GM18870 (cell line): ENCODE measurements at regions not wholly inside any gene's neighbourhood (a gene's known extent, or its start where the extent isn't known, plus 50 kb on each side); places are given as distances from the start of the nearest gene placed in this dataset.

ENCODE experiments used
- ATAC-seq: cut with Tn5 transposase; IDR thresholded peaks from one replicate; pipeline ENCODE4 v1.9.1; 2021; ENCODE audit warnings: moderate library complexity; ENCODE audit not compliant: unreplicated experiment

DNA sequence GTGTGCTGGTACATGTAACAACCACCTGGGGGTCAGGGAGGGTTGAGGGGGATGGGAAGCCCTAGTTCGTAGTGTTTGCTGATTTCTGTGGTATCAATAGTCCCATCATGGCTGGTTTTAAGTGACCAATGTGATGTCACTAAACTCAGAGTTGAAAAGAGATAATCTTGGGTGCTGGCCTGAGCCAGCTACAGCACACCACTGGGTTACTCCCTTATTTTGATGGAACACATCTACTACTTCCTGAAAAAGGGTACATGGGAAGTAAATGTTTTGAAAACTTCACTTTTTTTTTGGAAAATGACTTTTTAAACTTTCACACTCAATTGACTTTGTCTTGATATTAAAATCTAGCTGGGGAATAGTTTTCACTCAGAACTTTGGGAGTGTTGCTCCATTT lies 87.0 kb upstream of the CXCR4 start:
- ATAC-seq, result no peak

DNA sequence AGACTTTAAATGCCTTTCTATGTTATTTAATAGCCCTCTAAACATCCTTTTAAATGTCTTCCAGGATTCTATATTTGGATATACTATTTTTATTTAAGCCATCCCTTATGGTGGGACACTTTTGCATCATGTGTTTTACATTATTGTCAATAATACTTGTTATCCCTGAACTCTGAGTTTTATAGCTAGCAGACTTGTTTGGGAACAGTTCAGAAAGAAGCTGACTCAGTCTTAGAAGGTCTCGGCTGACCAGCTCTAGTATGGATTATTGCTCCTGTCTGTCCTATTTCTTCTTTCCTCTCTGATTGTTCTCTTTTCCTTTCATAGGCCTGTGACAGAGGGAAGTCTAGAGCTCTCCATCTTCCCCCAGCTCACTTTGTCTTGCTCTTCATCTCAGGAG lies 77.3 kb upstream of the CXCR4 start:
- no peak for ATAC-seq

DNA sequence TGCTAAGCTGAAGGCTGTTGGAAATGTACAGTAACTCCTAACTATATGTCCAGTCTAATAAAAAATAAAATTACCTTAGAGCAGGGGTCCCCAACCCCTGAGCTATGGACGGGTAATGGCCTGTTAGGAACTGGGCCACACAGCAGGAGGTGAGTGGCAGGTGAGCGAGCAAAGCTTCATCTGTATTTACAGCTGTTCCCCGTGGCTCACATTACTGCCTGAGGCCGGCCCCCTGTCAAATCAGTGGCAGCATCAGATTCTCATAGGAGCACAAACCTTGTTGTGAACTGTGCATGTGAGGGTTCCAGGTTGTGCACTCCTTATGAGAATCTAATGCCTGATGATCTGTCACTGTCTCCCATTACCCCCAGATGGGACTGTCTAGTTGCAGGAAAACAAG lies 73.1 kb upstream of the CXCR4 start:
- ATAC-seq, result no peak

DNA sequence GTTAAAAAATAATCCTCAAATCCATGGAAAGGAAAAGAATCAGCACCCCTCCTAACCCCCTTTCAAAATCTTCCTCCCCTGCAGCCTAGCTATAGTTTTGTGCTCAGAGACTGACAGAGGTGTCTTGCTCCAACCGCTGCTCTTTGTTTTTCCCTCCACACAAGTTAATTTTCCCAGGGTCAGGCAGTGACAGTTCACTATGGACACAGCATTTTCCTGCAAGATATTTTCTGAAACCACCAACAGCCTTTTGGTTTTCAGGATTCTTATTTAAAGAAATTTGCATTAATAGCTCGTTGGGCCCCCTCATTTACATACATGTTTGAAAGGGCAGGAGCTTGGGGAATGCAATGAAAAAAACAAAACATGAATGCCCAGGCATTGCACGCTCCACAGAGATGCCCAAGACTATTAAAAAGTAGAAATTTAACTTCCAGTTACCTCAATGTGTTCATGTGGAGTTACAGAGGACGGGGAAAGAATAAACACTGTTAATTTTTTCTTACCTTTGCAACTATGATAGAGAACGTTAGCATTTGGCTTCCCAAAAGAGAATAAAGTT lies 71.4 kb upstream of the CXCR4 start:
- ATAC-seq, result no peak

DNA sequence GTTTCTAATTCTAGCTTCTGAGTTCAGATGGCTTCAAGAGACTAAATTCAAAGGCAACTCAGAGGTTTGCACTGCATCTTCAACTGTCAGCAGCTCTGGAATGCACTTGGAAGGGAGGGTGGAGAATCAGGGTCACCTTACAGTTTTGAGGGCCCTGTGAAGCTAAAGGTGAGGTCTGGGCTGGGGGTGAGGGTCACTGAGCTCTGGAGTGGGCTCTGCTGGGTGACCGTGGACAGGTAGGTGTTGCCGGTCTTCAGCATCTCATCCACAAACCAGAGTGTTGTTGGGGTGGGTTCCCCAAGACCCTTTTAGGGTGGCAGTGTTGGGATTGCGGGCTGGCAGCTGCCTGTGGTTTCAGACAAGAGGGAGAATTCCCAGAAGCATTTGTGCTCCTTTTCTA lies 70.1 kb upstream of the CXCR4 start:
- ATAC-seq, result no peak

DNA sequence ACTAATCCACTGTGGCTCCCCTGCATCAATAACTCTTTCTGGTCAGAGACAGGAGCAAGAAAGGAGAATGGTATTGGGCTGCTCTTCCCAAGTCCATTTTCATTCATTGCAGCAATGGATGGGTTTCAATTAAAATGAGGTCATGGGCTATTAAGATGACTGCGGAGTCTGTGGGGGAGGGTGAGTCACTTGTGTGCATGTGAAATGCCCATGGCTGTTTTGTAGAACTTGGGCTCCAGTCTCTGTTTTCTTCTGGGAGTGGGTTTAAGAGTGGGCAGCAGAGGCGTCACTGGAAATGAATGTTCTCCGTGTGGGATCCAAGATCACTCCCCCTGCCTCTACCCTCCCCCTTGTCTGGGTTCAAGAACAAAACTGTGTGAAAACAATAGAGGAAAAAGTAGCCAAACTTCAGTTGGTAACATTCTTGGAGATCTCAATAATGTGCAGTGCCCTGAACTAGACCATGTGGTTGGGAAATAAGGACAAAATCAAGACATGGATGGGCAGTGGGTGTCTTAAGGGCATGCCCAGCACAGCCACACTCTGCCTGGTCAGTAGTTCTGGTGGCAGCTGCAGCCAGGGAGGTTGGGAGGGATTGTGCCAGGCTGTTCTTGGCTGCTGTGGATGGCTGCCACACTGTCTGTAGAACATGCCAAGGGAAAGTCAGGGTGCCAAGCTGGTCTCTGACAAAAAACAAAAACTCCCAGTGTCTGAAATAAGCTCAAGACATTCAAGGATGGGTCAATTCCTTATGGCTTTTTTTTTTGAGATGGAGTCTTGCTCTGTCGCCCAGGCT lies 68.2 kb upstream of the CXCR4 start:
- no peak for ATAC-seq

DNA sequence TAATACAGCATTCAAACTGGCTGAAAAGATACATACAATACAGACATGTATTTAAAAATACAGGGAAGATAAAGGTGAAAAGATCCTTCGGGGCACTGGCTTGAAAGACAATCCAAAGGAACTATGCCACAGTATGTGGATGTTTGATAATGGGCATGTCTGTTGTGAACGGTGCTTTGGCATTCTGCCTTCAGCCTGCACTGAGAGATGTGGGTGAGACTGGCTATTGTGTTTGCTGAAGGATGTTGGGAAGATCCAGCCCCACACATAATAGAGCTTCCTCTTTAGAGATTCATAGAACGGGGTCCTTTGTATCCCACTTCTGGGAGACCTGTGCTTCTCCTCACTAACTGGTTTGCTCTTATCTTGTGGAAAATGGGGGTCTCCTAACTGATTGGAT lies 65.1 kb upstream of the CXCR4 start:
- no peak for ATAC-seq

DNA sequence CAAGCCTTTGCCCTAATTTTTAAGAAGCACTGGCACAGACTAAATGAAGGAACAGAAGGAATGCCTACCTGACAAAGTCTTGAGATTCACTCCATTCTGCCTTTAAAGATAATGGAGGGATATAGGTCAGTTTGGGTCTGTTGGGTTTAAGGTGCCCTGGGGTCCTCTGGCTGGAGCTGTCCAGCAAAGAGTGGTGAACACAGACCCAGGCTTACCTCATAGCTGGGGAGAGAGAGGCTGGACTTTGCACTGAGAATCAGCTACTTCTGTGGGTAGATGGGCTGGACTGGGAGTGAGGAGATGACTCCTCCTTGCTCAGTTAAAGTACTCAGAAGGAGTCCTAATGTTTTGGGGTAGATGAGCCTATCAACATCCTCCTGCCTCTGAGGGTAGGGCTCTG lies 64.4 kb upstream of the CXCR4 start:
- no peak for ATAC-seq

DNA sequence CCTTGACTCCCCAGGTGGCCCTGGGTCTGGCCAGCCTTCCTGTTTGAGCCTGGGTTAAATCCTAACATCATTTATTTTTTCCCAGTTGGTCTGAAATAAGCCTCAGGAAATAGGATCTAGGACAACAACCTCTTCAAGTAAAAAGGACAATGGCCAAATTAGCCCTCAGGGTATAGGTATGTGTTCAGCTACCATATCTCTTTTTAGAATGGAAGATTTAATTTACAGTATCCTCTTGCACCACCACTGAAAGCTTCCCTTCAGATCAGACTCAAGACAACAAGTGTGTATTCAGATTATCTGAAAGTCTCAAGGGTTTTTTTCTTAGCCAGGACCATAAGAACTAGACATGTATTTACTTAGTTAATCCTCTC lies 61.6 kb upstream of the CXCR4 start:
- no peak for ATAC-seq

DNA sequence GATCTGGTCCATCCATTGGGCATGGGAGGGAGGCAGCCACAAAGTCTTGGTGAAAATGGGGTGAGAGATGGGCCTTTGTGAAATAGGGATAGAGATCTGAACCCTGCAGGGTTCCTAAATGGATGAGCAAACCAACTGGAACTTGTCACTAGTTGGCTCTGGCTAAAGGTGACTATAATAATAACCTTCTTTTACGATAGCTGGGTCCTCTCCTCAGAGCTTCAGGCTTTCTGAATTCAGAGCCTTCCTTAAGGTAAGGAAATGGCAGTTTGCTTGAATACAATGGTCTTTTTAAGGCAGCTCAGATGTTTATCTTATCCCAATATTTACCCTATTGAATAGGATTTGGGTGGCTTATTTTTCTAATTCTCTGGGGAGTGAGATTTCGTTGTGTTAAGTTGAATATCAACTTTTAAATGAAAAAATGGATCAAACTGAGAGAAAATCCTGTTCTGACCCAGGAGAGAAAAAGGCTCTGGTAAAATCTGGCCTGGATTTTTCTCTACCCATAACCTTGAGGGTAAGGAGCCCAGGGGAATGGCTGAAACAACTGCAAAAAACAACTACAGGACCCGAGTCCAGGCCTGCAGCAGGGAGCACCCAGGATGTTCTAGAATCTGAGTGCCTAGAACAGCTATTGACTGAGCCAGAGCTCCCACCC lies 61.1 kb upstream of the CXCR4 start:
- ATAC-seq, result no peak

DNA sequence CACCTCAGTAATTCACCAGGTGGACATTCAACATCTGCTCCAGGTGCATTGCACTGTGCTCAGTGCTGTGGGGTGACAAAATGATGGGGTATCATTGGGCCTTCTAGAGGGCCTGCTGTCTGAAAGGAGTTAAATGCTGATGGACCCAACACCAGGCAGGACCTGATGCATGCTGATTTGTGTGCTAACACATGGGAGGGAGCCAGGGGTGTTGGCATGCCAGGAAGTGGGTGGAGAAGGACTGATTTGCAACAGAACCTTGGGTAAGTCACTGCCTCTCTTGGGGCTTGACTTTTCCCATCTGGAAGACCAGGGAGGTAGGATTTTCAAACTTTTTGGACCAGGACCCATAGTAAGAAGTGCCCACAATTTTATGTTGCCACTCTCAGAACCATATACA lies 57.9 kb upstream of the CXCR4 start:
- no peak for ATAC-seq

DNA sequence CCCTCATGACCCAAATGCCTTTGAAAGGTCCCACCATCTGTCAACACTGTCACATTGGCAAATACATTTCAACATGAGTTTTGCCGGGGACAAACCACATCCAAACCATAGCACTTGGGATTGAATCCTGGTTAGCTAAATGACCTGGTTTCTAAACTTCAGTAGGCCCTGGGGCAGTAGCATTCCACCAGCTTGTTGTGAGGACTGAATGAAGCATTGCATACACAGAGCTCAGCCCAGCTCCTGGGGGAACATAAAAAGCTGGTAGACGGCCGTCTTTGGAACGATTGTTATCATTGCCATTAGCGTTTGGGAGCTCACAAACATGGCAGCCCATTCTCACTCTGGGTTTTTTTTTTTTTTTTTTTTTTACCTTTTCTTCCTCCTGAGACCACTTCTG lies 57.5 kb upstream of the CXCR4 start:
- no peak for ATAC-seq

DNA sequence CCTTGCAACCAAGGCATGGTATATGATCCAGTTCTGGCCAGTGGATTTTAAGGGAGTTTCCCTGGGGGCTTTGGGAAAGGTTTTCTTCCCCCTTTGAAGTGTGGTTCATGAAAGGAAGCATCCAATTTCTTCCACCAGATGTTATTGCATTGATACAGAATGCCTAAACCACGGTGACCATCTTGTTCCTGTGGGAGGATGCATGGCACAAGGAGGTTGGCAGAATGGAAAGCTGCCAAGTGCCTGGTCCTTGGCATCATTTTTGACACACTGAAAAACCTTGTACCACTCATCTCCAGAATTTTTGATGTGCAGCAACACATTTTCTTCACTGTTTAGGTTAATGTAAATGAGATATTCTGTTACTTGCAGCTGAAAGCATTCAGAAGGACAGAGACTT lies 55.2 kb upstream of the CXCR4 start:
- no peak for ATAC-seq

DNA sequence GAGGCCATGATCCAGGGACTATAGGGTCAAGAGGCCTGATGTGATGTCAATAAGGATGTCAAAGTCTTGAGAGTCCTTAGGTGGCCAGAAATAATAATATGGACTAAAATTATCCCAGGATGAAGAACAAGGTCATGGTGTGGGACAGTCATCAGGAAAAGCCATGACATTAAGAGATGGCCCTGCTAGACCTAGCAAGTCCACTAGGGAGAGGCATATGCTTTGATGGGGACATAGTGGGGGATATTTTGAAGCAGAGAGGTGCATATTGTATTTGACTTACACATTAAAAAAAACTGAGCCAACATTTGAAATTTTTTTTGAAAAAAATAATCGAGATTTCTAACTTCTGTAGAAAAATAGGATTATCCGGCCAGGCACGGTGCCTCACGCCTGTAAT lies 53.3 kb upstream of the CXCR4 start:
- no peak for ATAC-seq

DNA sequence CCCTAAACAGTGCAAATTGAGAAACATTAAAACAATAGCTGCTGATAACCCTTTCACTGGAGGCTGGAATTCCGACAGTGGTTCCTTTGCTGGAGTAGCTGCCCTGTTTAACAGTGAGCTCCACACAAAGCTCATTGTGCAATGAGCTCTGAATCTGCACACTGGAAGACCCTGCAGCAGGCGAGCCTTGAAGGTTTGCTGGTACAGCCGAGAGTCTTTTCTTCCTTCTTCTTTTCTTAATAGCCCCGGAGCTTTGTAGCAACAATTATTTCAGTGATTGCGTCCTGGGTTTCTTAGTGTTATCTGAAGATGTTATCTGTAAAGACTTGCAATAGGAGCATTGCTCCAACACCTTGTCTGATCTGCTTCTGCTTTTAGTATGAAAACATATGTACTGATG lies 50.8 kb upstream of the CXCR4 start:
- no peak for ATAC-seq

DNA sequence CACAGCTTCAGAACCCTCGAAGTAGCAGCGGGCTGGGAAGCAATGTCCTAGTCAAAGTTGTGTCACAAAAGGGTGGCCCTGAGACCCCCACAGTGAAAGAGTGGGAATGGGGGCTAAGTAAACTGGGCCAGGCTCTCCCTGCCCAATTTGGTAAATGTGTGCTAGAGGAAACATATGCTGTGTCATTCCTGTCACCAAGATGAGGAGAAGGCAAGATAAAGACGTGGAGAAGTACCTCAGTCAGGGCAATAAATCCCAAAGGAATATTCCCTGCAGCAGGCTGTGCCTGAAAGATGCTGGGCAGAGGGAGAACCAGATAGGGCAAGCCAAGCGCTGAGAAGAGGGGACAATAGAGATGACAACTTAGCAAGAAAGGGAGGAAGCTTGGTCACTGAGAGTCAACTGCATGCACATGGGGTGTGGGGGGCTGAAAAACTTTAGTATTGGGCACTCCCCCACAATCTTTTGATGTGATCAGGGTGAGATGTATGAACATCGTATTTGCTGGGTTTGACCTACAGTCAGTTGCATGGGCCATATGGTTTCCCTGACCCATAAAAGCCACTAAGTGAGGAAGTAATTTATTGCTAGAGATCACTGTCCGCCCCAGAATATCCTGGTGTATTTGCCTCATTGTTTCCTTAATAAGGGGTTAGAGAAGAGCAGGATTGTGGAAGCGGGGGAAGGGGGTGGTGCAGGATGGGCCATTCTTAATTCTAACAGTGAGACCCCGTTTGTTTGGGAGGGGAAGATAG lies 49.9 kb upstream of the CXCR4 start:
- no peak for ATAC-seq
